ENCODE measurements at regions not wholly inside any gene's neighbourhood (a gene's known extent, or its start where the extent isn't known, plus 50 kb on each side); places are given as distances from the start of the nearest gene placed in this dataset.

DNA sequence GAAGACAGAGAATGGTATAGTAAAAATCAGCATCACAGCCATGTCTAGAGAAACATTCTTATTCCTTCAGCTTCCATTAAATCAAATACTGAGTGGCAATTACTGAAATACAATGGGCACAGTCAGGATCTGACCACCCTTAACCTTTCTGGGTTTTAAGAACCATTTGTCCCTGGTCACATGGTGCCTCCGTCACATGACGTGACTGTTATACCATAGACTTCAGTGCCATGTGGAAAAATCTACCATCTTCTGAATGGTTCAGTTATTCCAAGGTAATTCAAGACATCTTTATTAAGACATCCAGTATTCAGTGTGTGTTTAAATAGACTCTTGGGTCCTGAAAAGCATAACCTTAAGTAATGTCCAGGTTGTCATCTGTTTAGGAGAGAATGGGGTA, 553.1 kb upstream of the FLRT2 start:
- TF ChIP-seq POLR2AphosphoS5 (IDR thresholded peaks at IDR 0.05; ENCODE audit: borderline replicate concordance, low read depth, low read length) (no peak), EZH2 (IDR thresholded peaks at IDR 0.05) (no peak), FOXP2 (optimal IDR thresholded peaks at IDR 0.05; ENCODE audit: control extremely low read depth, extremely low read length, insufficient read depth) (no peak)
